ENCODE measurements at regions not wholly inside any gene's neighbourhood (a gene's known extent, or its start where the extent isn't known, plus 50 kb on each side); places are given as distances from the start of the nearest gene placed in this dataset.

DNA sequence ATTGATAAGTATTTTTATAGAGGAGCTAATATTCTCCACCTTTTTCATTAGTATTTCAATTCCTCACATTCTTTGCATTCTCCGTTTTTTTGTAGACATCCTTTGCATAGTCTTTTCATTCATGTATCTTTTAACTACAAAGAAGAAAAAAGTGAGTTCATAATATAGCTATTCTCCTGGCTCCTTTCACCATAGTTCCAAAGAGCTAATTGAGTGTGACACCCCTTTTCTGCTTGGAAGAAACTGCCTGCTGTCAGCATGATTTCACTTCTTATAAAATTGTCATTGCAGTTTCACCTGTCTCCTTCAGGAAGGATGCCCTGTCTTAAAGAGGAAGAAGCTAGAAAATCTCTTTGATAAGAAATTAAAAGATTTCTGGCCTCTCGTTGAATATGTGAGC, 991.1 kb downstream of the KCNT2 start:
- DNase-seq = no peak

DNA sequence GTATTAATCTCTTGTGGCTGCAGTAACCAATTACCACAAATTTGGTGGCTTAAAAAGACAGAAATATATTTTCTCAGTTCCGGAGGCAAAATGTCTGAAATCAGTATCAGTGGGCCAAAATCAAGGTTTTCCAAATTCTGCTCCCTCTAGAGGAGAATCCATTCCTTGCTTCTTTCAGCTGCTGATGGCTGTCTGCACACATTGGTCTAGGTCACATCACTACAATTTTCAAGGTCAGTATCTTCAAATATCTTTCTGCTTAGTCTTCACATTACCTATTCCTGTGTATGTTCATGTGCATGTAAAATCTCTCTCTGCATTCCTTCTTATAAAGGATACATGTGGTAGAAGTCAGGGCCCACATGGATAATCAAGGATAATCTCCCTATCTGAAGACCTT, 999.4 kb downstream of the KCNT2 start:
- no peak for DNase-seq

DNA sequence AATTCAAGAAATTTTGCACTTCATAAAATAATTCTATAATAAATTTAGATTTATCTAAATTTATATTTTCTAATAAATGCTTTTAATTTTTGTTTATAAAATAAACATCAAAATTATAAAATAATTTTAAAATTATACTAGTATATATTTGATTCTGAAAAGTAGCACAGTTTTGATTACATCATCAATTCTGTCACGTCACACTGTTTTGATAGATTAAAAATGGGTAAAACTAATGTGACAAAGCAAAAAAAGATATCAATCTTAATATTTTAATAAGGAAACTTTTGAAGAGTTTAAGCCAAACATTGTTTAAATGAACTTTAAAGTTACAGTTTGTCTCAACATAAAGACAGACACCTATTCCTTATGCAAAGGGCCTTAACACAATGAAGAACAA, 1001.8 kb downstream of the KCNT2 start:
- no peak for DNase-seq

DNA sequence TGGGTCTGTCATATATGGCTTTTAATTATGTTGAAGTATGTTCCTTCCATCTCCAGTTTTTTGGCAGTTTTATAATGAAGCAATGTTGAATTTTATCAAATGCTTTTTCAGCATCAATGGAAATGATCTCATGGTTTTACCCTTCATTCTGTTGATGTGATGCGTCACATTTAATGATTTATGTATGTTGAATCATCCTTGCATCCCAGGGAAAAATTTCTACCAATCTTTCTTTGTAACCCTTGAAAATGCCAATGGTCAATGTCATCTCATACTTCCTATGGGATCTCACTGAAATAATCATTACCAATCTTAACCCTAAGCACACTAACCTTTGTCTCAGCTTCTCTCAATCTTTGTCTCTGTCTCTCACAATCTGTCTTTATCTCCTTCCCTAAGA, 1004.0 kb downstream of the KCNT2 start:
- no peak for DNase-seq

DNA sequence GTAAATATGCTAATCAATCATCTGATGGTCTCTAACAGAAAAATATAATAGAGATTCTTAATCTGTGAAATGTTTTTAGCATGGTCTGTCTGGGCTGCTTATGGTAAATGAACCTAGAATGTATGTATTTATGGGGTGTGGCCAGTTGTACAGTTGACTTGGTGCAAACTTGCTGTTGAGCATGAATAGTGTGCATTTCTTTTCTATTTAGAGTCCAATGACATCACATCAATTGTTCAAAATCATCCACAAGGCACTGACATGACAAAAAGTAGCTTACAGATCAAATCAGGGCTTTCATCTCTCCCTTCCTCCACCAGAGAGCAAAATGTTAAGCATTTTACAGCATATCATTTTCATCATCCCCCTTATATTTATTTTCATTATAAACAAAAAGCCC, 1010.3 kb downstream of the KCNT2 start:
- DNase-seq = no peak

DNA sequence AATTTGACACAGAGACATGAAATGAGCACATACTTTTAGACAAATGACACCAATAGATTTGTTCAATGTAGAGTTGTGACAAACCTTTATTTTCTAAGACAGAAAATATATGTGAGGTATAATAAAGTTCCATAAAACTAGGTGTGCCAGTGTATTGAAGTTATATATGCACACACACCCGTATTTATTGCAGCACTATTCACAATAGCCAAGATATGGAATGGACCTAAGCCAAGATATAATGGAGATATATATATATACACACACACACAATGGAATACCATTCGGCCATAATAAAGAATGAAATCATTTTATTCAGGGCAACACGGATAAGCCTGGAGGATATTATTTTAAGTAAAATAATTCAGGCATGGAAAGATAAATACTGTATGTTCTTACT, 1013.5 kb downstream of the KCNT2 start:
- DNase-seq = no peak

DNA sequence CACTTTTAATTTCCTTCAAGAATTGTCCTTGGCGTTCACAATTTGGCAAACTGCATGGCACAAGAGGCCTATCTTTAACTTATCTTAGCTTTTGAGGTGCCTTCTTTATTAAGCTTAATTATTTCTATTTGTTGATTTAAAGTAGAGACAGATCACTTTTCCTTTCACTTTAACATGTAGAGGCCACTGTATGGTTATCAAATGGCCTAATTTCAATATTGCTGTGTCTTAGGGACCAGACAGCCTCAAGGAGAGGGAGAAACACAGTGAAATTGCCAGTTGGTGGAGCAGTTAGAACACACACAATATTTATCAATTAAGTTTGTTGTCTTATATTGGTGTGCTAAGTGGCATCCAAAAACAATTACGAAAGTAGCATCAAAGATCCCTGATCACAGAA, 1013.9 kb downstream of the KCNT2 start:
- DNase-seq = no peak

DNA sequence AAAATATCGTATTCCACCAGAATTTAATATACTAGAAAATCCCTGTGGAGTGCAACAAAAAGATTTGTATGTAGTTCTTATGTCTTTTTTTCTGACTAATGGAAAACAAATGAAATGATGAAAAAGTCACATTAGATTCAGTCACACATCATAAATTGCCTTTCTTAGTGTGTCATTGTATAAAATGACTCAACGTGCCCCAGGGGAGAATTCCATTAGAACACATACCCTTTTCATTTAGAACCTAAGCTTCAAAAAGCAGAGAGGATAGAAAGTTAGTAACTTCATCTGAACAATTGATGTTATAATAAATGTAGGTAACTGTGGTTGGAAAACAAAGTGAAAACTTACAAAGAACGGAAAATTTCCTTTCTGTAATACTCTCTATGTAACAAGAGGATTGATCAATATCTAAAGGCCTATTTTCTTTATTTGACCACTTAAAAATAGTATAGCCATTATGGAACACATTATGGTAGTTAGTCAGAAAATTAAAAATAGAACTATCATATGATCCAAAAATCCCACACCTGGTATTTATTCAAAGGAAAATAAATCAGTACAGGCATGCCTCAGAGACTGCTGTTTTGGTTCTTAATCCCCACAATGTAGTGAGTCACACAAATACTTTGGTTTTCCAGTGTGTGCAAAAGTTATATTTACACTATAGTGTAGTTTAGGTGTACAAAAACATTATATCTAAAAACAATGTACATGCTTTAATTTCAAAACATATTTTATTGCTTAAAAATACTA, 1016.1 kb downstream of the KCNT2 start:
- DNase-seq = no peak

DNA sequence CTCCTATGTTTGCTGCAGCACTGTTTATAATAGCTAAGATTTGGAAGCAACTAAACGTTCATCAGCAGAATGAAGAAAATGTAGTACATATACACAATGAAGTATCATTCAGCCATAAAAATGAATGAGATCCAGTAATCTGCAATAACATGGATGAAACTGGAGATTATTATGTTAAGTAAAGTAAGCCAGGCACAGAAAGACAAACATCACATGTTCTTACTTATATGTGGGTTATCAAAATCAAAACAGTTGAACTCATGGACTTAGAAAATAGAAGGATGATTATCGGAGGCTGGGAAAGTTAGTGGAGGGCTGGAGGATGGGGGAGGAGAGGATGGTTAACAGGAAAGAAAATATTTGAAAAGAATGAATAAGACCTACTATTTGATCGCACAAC, 1017.6 kb downstream of the KCNT2 start:
- DNase-seq = no peak

DNA sequence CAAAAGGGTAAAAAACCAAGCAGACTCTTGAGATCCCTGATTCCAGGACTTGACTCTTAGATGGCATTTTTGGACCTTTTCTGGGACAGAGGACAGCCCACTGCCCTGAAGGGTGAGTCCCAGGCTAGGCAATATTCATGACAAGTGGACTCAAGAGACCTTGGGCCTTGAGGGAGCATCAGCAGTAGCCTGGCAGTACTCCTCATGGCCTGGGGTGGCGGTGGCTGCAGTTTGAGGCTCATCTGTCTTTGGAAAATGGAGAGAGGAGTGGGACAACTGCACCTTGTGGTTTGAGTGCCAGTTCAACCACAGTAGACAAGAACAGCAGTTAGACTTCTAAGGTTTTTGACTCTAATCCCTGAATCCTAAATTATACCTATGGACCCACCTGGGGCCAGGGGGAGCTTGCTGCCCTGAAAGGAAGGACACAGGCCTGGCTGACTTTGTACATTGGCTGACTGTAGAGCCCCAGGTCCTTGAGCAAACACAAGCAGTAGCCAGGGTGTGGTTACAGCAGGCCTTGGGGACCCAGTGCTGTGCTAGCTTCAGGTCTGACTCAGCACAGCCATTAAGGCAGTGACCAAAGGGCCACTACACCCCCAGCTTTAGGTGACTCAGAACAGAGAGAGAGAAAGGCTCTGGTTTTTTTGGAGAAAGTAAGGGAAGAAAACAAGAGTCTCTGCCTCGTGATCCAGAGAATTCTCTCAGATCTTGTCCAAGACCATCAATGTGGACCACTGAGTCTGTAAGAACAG, 1023.2 kb downstream of the KCNT2 start:
- DNase-seq = no peak

DNA sequence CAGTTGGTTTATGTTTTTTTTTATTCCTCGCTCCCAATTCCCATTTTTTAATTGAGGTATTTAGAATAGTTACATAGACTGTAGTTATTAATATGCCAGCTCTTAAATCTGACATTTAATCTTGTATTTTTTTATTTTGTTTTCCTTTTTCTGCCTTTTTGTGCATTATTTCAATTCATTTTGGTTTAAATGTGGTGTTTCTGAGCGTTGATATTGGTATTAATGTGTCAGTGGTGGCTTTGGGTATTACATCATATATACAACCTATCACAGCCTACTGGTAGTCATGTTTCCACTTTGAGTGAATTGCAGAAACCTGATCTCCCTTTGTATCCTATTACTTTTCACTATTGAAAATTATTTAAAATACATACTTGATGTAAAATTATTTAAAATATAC, 1027.3 kb downstream of the KCNT2 start:
- no peak for DNase-seq

DNA sequence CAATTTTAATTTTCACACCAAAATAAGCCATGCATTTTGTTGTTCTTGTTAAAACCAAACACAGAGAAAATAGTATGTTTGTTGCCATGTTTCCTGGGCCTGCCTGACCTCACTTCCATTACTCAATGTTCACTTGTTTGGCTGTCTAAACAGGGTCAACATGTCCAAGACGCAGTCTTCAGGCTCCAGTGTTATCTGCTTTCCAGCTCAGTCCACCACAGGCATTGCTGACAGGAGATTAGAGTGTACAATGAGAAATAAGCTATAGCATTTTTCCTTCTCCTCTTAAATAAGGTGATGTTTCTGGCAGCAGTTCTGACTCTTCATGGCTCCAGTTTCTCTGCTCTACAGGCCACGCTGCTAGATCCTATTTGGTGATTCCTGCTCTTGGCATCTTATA, 1030.5 kb downstream of the KCNT2 start:
- no peak for DNase-seq

DNA sequence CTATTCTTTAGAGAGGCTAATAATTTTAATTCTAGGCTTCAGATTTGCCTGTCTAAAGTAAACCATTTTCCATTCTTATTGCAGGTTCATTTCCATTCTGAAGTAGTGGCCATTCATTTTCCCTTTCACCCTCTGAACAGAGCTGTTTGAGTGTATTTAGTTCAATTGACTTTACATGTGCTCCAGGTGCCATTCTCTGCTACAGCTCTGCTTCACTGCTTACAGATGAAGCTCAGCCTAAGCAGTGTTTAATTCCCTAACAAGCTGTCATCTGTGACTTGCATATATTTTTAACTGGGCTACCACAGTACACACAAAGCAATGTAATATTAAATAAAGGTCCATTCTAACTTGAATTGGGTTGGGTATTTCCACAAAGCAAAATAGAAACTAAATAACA, 1031.6 kb downstream of the KCNT2 start:
- DNase-seq = no peak

DNA sequence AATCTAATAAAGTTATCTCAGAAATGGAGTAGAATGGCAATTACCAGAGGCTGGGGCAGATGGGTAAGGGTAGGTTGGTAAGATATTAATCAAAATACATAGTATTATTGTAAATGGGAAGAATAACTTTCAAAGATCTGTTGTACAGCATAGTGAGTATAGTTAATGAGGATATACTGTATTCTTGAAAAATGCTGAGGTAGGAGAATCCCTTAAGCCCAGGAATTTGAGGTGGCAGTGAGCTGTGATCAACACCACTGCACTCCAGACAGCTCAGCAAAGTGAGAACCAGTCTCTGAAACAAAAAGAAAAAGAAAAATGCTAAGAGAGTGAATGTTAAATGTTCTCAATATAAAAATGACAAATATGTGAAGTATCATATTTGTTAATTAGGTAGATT, 1033.7 kb downstream of the KCNT2 start:
- no peak for DNase-seq

DNA sequence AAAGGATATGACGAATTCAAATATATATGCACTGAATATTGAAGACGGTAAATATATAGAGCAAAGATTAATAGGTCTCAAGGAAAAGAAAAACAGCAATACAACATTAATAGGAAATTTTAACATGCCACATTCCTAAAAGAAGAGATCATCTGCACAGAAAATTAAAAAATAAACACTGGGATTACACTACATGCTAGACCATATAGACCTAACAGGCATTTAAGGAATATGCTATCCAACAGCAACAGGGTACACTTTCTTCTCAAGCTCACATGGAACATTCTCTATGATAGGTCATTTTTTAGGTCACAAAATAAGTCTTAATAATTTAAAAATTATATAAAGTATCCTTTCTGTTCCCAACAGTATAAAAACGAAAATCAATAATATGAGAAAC, 1038.3 kb downstream of the KCNT2 start:
- DNase-seq = no peak

DNA sequence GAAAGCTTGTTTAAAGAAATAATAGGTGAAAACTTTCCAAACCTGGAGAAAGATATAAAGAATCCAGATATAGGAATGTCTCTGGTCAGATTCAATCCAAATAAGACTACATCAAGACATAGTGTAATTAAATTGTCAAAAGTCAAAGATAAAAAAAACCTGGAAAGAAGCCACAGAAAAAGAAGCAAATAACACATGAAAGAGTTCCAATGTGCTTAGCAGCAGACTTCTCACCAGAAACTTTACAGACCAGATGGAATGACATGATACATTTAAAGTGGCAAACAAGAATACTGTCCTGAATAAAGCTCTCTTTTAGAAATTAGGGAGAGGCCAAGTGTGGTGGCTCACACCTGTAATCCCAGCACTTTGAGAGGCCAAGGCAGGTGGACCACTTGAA, 1039.9 kb downstream of the KCNT2 start:
- DNase-seq = no peak

DNA sequence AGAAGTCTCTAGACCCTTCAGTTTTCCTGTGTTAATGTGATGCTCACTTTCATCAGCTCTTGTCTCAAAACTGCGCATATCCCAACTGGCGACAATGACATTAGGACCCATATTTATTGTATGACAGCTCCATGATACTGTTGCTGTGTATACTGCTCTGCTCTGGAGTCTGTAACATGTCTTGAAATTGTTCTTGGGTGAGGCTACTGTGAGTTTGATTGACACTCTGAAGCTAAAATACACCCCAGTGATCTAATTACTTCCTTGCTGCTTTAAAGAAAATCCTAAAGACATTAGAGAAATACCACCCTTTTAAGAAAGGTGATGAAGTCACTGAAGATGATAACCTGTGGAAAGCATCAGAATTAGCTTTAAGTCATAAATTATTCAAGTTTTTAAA, 1046.2 kb downstream of the KCNT2 start:
- no peak for DNase-seq

DNA sequence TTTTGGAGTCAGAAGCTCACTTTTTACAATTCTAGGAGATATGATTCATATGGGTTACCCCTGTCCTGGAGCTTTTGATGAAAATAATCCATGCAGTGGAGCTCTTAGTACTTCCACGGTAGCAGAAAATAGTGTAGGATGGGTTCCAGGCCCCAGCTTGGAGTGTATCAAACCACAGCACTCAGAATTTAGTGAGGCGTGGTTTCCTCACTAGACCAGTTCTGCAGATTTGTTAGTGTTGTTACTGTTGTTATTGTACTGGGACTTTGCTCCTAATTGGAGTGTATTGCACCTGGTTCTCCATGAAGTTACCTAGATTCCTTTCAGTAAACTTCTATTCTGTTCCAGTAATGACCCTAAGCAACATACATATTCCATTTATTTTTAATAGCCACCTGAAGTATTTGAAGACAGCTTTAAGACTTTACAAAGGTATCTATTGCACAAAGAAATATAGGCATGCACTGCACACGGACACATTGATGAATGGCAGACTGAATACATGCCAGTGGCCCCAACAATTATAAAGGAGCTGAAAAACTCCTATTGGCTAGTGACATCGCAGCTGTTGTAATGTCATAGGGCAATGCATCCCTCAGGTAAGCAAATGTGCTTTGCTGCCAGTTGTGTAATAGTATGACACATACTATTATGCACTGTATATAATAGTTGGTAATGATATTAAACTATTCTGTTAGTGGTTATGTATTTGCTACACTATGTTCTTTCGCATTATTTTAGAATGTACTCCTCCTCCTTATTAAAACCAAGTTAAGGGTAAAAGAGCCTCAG, 1058.0 kb downstream of the KCNT2 start:
- no peak for DNase-seq

DNA sequence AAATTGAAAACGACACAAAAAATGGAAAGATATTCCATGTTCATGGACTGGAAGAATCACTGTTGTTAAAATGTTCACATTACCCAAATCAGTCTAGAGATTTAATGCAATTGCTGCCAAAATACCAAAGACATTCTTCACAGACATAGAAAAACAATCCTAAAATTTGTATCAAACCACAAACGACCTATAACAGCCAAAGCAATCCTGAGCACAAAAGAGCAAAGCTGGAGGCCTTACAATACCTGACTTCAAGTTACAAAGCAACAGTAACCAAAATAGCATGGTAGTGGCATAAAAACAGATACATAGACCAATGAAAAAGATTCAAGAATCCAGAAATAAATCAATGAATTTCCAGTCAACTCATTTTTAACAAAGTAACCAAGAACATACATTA, 1077.3 kb downstream of the KCNT2 start:
- DNase-seq = no peak

DNA sequence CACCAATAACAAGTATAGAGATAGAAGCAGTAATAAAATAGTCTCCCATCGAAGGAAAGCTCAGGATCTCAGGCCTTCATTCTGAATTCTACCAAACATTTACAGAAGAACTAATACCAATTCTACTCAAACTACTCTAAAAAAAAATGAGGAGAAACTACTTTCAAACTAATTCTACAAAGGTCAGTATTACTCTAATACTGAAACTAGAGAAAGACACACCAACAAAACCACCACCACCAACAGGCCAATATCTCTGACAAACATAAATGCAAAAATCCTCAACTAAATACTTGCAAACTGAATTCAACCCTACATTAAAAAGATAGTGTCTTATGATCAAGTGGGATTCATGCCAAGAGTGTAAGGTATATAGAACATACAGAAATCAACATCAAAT, 1078.4 kb downstream of the KCNT2 start:
- no peak for DNase-seq

DNA sequence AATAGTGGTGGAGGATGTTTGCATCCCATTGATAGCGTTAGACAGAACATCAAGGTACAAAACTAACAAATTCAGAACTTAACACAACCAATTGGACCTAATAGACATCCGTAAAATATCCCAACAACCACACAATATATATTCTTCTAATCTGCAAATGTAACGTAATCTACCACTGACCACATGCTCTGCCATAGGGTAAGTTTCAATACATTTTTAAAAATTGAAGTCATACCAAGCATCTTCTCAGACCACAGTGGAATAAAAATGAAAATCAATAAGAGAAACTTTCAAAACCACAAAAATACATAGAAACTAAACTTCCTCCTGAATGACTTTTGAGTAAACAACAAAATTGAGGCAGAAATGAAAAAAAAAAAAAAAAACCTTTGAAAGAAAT, 1087.5 kb downstream of the KCNT2 start:
- DNase-seq = no peak

DNA sequence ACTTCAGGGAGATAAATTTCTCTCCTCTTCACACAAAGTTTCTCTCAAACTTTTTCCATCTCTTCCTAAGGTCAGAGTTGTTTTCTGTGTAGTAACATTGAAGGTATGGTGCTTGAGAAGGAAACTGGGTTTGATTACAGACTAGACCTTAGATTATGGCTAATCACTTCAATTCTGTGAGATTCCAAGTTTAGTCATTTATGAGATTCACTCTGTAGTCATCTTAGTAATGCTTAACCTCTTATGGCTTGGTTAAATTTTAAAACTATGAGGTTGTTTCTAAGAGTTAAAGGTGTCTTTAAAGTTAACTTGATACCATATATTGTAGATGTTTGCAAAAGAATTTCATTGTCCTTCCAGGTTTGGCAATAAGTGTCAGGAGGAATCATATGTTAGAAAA, 1092.2 kb downstream of the KCNT2 start:
- no peak for DNase-seq

DNA sequence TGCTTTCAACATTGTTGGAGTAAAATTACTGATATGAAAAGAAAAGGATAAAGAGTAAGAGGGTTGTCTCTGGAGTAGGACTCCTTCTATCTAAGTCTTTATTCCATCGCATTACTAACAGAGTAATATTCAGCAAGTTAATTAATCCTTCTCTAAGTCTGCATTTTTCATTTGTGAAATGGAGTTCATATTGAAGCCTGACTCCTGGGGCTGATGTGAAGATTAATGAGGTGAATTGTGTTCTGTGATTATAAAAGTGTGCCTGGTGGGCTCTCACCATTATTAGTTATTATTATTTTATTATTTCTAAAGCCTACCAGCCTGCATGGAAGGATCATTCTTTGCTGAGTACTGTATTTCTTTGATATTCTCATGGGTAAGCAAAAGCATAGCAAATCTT, 1096.7 kb downstream of the KCNT2 start:
- DNase-seq = no peak

DNA sequence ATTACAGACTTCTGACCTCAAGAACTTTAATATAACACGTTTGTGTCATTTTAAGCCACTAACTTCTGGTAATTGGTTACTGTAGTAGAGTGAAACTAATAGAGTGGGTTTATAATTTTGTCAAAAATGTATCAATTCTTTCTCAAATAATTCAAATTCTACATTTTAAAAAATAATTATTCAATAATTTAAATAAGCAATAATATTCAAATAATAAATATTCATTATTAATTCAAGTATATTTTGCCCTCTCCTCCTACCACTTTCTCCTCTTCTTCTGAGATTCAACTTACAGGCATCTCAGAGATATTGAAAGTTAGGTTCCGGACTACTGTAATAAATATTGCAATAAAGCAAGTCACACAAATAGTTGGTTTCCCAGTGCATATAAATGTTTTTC, 1107.1 kb downstream of the KCNT2 start:
- no peak for DNase-seq
